Spinal cord (tissue), 9 donors: ENCODE measurements at regions not wholly inside any gene's neighbourhood (a gene's known extent, or its start where the extent isn't known, plus 50 kb on each side); places are given as distances from the start of the nearest gene placed in this dataset.

Experiments
- DNase-seq, 6 donors: peaks; one replicate each; pipeline versions ENCODE4 v3.0.0 to v3.0.0-alpha.2; 2013 to 2015; ENCODE audit warnings: low spot score in 6 of 6, low read depth in 4 of 6
- H3K27ac ChIP-seq: one replicate; pipeline ENCODE4 v1.5.1; 2013; ENCODE audit warnings: low read depth, low read length, control low read depth
- H3K27me3 ChIP-seq: one replicate; pipeline ENCODE4 v1.6.1; 2013; ENCODE audit warnings: low read length; ENCODE audit not compliant: control insufficient read depth, insufficient read depth
- H3K36me3 ChIP-seq: one replicate; pipeline ENCODE4 v1.6.1; 2013; ENCODE audit warnings: low read length; ENCODE audit not compliant: control insufficient read depth, insufficient read depth
- H3K4me1 ChIP-seq: one replicate; pipeline ENCODE4 v1.6.1; 2013; ENCODE audit warnings: low read length; ENCODE audit not compliant: control insufficient read depth, insufficient read depth
- H3K4me3 ChIP-seq: one replicate; pipeline ENCODE4 v1.5.1; 2013; ENCODE audit warnings: low read depth, low read length, control low read depth
- H3K9me3 ChIP-seq: one replicate; pipeline ENCODE4 v1.6.1; 2013; ENCODE audit warnings: low read length; ENCODE audit not compliant: control insufficient read depth, insufficient read depth
- WGBS: methylation state at CpG from one replicate; pipeline ENCODE4 v1.1.5; 2013; ENCODE audit warnings: missing lambda C conversion rate; ENCODE audit not compliant: insufficient coverage; 5-methylcytosine and 5-hydroxymethylcytosine counted together
- donor health status: healthy.

- no peak overlapping the region for H3K27ac ChIP-seq
- DNase-seq = no peak
- no peaks in the 10 kb centered on the region for H3K4me1 ChIP-seq
- H3K27me3 ChIP-seq = no peaks in the 10 kb centered on the region
- no CpG with 5 or more reads among the region's 1 CpG for WGBS
- no peak overlapping the region for H3K4me3 ChIP-seq
- H3K36me3 ChIP-seq = peaks cover 5% of the 10 kb centered on the region
- no peaks in the 10 kb centered on the region for H3K9me3 ChIP-seq
These were observed 382.6 kb downstream of the ZEB2 start for GRCh38 chr2:144137272-144137671.

- peaks cover 5% of the 10 kb centered on the region for H3K36me3 ChIP-seq
- no peak for DNase-seq
- H3K27me3 ChIP-seq = no peaks in the 10 kb centered on the region
- no peaks in the 10 kb centered on the region for H3K9me3 ChIP-seq
- H3K4me3 ChIP-seq = no peak overlapping the region
- no peaks in the 10 kb centered on the region for H3K4me1 ChIP-seq
- no peak overlapping the region for H3K27ac ChIP-seq
- 90% methylated on average over 3 of the region's 4 CpGs for WGBS
These were observed 383.5 kb downstream of the ZEB2 start for GRCh38 chr2:144136297-144137010.

- Histone ChIP-seq H3K9me3 (no peaks in the 10 kb centered on the region), H3K27ac (no peak overlapping the region), H3K36me3 (peaks cover 5% of the 10 kb centered on the region), H3K4me1 (no peaks in the 10 kb centered on the region), H3K27me3 (no peaks in the 10 kb centered on the region), H3K4me3 (no peak overlapping the region)
- no peak for DNase-seq
- no CpG with 5 or more reads among the region's 7 CpGs for WGBS
These were observed 385.8 kb downstream of the ZEB2 start for GRCh38 chr2:144133936-144134665.

GRCh38 chr2:144132357-144132756 lies 387.6 kb downstream of the ZEB2 start:
- H3K9me3 ChIP-seq = no peaks in the 10 kb centered on the region
- no peak for DNase-seq
- no CpG with 5 or more reads among the region's 2 CpGs for WGBS
- H3K27ac ChIP-seq = no peak overlapping the region
- no peaks in the 10 kb centered on the region for H3K27me3 ChIP-seq
- no peak overlapping the region for H3K4me3 ChIP-seq
- peaks cover 5% of the 10 kb centered on the region for H3K36me3 ChIP-seq
- H3K4me1 ChIP-seq = no peaks in the 10 kb centered on the region

GRCh38 chr2:144131042-144131441 lies 388.9 kb downstream of the ZEB2 start:
- Histone ChIP-seq H3K4me3 (no peak overlapping the region), H3K36me3 (peaks cover 2% of the 10 kb centered on the region), H3K27me3 (no peaks in the 10 kb centered on the region), H3K27ac (no peak overlapping the region), H3K4me1 (no peaks in the 10 kb centered on the region), H3K9me3 (no peaks in the 10 kb centered on the region)
- WGBS = 88% methylated on average over 5 of the region's 5 CpGs
- no peak for DNase-seq

GRCh38 chr2:144130551-144130950 lies 389.4 kb downstream of the ZEB2 start:
- DNase-seq = no peak
- H3K36me3 ChIP-seq = no peaks in the 10 kb centered on the region
- no peaks in the 10 kb centered on the region for H3K4me1 ChIP-seq
- no peaks in the 10 kb centered on the region for H3K27me3 ChIP-seq
- no peaks in the 10 kb centered on the region for H3K9me3 ChIP-seq
- no peak overlapping the region for H3K27ac ChIP-seq
- no peak overlapping the region for H3K4me3 ChIP-seq

GRCh38 chr2:144128130-144128746 lies 391.7 kb downstream of the ZEB2 start:
- no peak for DNase-seq
- no peaks in the 10 kb centered on the region for H3K36me3 ChIP-seq
- H3K4me3 ChIP-seq = no peak overlapping the region
- no peaks in the 10 kb centered on the region for H3K27me3 ChIP-seq
- no peaks in the 10 kb centered on the region for H3K9me3 ChIP-seq
- H3K27ac ChIP-seq = no peak overlapping the region
- WGBS = no CpG with 5 or more reads among the region's 1 CpG
- no peaks in the 10 kb centered on the region for H3K4me1 ChIP-seq

GRCh38 chr2:144127693-144128092 lies 392.2 kb downstream of the ZEB2 start:
- Histone ChIP-seq H3K27me3 (no peaks in the 10 kb centered on the region), H3K9me3 (no peaks in the 10 kb centered on the region), H3K36me3 (no peaks in the 10 kb centered on the region), H3K27ac (no peak overlapping the region), H3K4me1 (no peaks in the 10 kb centered on the region), H3K4me3 (no peak overlapping the region)
- DNase-seq = no peak
- no CpG with 5 or more reads among the region's 2 CpGs for WGBS

- no peaks in the 10 kb centered on the region for H3K4me1 ChIP-seq
- no CpG with 5 or more reads among the region's 1 CpG for WGBS
- H3K4me3 ChIP-seq = no peak overlapping the region
- no peaks in the 10 kb centered on the region for H3K27me3 ChIP-seq
- no peaks in the 10 kb centered on the region for H3K9me3 ChIP-seq
- no peaks in the 10 kb centered on the region for H3K36me3 ChIP-seq
- no peak for DNase-seq
- no peak overlapping the region for H3K27ac ChIP-seq
These were observed 393.6 kb downstream of the ZEB2 start for GRCh38 chr2:144126302-144126701.

GRCh38 chr2:144125751-144126150 lies 394.2 kb downstream of the ZEB2 start:
- no peaks in the 10 kb centered on the region for H3K4me1 ChIP-seq
- DNase-seq = peak in 1 of 6 donors; percentile 73
- H3K36me3 ChIP-seq = no peaks in the 10 kb centered on the region
- WGBS = no CpG with 5 or more reads among the region's 2 CpGs
- no peaks in the 10 kb centered on the region for H3K27me3 ChIP-seq
- H3K4me3 ChIP-seq = no peak overlapping the region
- H3K9me3 ChIP-seq = no peaks in the 10 kb centered on the region
- H3K27ac ChIP-seq = no peak overlapping the region
